Cardiac fibroblast (primary cell): ENCODE measurements at regions not wholly inside any gene's neighbourhood (a gene's known extent, or its start where the extent isn't known, plus 50 kb on each side); places are given as distances from the start of the nearest gene placed in this dataset.
"Not testable (repeated sequence)": the region's sequence is repeated elsewhere in the genome, so short reads cannot be mapped to it uniquely, and the experiment has no call there.

ENCODE experiments used
- DNase-seq, 2 donors: peaks; one replicate each; pipeline versions ENCODE4 v3.0.0 to v3.0.0-alpha.2; 2010; ENCODE audit warnings: low read depth in 2 of 2
- H3K4me3 ChIP-seq, 2 donors: replicated peaks in 1 of 2; 1 replicate in 1 of 2; 2 replicates in 1 of 2; pipeline ENCODE4 v1.5.1; 2011; ENCODE audit warnings: low read depth in 2 of 2, low read length in 2 of 2, mild to moderate bottlenecking in 2 of 2, moderate library complexity in 1 of 2
- TF ChIP-seq, protein P1 (sequence below): IDR thresholded peaks from one replicate; pipeline ENCODE4 v1.5.1; 2011; ENCODE audit warnings: low read depth, mild to moderate bottlenecking, low read length, inconsistent platforms

DNA sequence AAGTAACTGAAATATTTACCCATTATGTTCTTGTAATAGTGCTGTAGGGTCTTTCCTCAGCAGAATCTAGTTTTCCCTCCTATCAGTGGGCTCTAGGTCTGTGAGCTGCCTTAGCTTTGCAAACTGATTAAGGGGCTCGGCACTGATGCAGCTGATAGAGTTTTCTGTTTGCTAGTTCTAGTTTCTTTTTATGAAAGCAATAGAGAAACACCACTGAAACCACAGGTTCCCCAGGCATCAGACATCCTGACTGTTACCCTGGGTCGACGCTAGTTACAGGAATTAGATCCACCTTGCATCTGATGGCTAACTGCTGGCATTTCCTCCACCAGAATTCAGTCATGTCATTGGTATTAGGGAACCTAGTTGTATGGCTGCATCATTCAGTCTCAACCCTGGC, 225.0 kb upstream of the VCX start:
- no peak overlapping the region for H3K4me3 ChIP-seq
- TF ChIP-seq, protein P1, sequence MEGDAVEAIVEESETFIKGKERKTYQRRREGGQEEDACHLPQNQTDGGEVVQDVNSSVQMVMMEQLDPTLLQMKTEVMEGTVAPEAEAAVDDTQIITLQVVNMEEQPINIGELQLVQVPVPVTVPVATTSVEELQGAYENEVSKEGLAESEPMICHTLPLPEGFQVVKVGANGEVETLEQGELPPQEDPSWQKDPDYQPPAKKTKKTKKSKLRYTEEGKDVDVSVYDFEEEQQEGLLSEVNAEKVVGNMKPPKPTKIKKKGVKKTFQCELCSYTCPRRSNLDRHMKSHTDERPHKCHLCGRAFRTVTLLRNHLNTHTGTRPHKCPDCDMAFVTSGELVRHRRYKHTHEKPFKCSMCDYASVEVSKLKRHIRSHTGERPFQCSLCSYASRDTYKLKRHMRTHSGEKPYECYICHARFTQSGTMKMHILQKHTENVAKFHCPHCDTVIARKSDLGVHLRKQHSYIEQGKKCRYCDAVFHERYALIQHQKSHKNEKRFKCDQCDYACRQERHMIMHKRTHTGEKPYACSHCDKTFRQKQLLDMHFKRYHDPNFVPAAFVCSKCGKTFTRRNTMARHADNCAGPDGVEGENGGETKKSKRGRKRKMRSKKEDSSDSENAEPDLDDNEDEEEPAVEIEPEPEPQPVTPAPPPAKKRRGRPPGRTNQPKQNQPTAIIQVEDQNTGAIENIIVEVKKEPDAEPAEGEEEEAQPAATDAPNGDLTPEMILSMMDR: no peak
- no peak for DNase-seq

DNA sequence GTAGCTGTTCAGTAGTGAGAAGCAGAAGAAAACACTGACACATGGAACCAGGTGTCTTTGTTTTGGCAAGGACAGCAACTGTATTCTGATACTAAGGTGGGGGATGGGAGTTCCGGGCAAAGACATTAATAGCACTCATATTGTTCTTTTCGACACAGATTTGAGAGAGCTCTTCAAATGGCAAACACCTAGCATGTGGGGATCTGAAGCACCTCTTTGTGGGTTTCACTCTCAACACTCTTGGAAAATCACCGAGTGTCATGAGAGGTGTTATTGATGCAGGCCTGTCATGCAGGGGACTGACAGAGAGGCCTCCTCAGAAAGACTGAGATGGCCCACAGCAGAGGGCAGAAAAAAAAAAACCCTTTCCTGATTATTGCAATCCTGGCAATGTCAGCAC, 228.4 kb upstream of the VCX start:
- TF ChIP-seq, protein P1: no peak
- no peak for DNase-seq
- H3K4me3 ChIP-seq: no peak overlapping the region

DNA sequence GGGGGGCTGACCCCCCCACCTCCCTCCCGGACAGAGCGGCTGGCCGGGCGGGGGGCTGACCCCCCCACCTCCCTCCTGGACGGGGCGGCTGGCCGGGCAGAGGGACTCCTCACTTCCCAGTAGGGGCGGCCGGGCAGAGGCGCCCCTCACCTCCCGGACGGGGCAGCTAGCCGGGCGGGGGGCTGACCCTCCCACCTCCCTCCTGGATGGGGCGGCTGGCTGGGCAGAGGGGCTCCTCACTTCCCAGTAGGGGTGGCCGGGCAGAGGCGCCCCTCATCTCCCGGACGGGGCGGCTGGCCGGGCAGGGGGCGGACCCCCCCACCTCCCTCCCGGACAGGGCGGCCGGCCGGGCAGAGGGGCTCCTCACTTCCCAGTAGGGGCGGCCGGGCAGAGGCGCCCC, 234.3 kb upstream of the VCX start:
- not testable (repeated sequence) for DNase-seq, H3K4me3 ChIP-seq

DNA sequence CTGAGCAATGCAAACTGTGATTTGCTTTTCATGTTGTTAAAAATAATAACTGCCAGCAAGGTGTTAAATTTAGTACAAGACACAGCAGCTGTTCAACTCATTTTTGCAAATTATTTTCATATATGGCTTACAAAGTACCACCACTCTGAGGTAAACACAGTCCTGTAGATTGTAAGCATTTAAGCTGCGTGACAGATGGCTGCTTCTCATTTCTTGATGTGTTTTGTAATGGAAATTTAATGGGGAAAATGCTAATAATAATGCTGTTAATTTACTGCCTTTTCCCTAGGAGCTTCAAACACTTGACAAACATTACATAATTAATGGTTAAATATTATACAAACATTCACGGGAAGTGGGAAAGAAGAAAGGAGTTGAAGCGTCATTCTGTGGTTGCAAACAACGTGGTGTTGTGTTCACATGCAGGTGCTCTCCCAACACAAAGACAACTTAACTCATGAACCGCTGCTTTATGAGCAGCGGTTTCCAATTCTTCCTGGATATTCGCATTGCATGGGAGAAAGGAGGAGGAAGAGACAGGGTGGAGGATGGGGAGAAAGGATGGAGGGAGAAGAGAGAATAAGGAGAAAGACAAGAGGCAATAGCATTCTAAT, 236.8 kb upstream of the VCX start:
- DNase-seq: no peak

DNA sequence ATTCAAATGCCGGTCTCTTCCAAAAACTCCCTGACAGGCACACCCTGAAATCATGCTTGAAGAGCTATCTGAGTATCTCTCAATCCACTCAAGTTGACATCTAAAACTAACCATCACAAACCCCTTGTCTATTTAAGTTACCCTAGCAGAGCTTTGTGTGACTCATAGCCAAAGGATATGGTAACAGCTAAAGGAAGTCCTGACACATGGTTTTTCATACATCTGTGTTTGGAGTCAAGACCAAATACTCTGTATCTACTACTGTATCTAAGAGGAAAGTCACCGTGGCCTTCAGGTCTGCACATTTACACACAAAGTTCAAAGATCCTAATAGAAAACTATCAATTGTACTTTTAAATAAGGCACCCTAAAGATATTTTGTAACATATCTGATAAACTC, 239.6 kb upstream of the VCX start:
- TF ChIP-seq, protein P1: no peak
- DNase-seq: no peak
- H3K4me3 ChIP-seq: no peak overlapping the region

More for the DNA sequence above, 236.8 kb upstream of the VCX start:
- no peak overlapping the region for H3K4me3 ChIP-seq
- TF ChIP-seq, protein P1: no peak

DNA sequence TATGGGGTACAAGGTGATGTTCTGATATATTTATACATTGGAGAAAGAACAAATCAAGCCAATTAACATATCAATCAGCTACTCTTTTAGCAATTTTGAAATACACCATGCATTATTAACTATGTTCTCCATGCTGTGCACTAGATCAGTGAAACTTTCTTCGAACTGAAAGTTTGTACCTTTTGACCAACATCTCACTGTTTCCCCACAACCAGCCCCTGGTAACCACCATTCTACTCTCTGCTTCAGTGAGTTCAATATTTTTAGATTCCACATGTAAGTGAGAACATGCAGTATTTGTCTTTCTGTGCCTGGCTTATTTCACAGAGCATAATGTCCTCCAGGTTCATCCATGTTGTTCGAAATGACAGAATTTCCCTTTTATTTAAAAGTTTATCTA, 246.1 kb upstream of the VCX start:
- TF ChIP-seq, protein P1: no peak

DNA sequence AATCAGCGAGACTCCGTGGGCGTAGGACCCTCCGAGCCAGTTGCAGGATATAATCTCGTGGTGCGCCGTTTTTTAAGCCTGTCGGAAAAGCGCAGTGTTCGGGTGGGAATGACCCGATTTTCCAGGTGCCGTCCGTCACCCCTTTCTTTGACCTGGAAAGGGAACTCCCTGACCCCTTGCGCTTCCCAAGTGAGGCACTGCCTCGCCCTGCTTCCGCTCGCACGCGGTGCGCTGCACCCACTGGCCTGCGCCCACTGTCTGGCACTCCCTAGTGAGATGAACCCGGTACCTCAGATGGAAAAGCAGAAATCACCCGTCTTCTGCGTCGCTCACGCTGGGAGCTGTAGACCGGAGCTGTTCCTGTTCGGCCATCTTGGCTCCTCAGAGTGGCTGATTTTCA, 249.6 kb upstream of the VCX start:
- not testable (repeated sequence) for DNase-seq, H3K4me3 ChIP-seq

More for the DNA sequence above, 246.1 kb upstream of the VCX start:
- H3K4me3 ChIP-seq: no peak overlapping the region
- no peak for DNase-seq

DNA sequence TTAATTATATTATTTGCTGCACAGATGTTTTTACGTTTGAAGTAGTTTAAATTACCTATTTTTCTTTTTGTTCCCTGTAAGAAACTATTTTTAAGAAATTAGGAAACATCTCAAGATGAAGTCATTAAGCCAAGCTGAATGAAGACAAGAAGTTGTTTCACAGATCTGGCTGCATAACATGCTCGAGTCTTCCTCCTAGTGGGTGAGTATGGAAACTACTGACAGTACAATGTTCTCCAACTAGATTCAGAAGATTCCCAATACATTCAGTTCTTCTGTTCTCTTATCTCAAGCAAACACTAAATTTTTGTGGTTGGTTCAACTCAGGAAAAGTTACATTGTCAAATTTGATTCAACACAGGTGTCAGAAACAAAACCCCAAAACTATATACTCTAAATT, 256.8 kb upstream of the VCX start:
- peak; percentile 0 to 52 for DNase-seq
- TF ChIP-seq, protein P1: peak; percentile 38
- H3K4me3 ChIP-seq: no peak overlapping the region
